ELR (cell line): ENCODE measurements at regions not wholly inside any gene's neighbourhood (a gene's known extent, or its start where the extent isn't known, plus 50 kb on each side); places are given as distances from the start of the nearest gene placed in this dataset.
"Not testable (repeated sequence)": the region's sequence is repeated elsewhere in the genome, so short reads cannot be mapped to it uniquely, and the experiment has no call there.

Source experiments
- DNase-seq: peaks from one replicate; pipeline ENCODE4 v3.0.0-alpha.2; 2015; ENCODE audit warnings: low read depth

DNA sequence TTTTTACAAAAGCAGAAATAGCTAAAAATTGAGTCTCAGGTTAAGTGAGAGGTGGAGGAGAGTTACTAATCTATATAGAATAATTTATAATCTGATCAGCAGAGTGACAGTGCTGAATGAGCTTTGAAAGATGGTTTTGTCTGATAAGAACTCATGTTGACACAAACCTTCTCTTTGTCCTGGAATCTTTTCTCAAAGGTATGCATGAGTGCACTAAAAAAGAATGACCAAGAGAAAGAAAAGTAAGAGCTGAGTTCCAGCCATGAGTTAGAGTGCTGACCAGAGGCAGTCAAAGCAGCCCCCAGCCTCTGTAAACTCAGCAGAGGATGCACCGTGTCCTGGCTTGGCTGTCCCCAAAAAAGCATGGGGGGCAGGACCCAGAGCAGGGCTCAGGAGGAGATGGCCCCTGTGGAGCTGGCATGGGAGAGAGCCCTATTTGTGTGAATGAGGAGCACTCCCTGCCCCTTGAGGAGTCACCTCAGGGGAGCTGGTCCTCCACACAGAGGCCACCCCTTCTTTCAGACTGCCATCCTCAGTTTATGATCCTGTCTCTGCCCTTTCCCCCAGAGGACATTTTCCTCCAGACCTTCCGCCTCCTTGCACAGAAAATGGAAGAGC is 129.8 kb downstream of the SEC23A start:
- no peak for DNase-seq

- no peak for DNase-seq
These were observed 130.5 kb downstream of the SEC23A start for GRCh38 chr14:38972511-38972910.

DNA sequence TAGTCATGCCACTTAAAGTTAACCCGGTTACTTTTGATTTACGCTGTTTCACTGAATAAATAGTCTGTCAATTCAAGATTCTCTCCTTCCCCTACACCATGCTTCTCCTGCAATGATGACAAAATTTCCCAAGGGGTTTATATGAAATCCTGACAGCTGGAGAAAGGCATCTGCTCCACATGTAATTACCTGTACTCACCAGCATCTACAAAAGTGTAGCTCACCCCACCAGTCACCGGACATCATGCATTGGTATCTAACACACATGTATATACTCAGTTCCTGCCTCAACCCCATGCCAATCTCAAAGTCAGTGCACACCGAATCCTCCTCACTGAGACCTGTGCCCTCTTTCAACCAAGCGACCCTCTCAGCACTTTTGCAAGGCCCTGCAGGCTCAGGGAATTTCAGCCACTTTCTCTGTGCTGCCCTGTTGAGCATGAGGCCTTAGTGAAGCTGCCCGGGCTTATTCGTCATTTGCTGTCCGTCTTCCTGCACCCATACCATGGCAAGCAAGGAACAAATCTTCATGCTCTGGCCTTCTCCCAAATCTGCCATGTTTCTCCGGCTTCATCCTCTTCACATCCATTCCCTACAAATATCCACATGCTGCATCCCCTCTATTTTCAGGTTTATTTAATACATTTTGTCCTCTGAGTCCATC is 131.6 kb downstream of the SEC23A start:
- no peak for DNase-seq

GRCh38 chr14:38964630-38965029 is 138.4 kb downstream of the SEC23A start:
- peak; percentile 15 for DNase-seq

- no peak for DNase-seq
These were observed 142.0 kb downstream of the SEC23A start for GRCh38 chr14:38960946-38961531.

- no peak for DNase-seq
These were observed 144.0 kb downstream of the SEC23A start for GRCh38 chr14:38959021-38959420.

DNA sequence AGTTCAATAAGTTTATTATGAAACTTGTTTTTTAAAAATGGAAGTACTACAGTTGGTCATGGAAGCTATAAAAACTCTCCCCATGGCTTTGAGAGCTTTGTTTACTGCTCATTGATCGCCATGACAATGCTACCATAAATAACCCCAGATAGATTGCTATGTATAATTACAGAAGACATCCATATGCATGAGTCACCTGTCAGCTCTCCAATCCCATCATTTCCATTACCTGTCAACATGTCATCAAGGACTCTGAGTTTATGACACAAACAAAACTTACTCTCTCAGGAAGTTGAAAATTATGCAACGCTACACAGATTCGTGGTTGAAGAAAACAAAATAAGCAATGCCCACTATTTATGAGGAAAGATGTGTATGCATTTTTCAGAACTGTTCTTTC is 144.4 kb downstream of the SEC23A start:
- no peak for DNase-seq

DNA sequence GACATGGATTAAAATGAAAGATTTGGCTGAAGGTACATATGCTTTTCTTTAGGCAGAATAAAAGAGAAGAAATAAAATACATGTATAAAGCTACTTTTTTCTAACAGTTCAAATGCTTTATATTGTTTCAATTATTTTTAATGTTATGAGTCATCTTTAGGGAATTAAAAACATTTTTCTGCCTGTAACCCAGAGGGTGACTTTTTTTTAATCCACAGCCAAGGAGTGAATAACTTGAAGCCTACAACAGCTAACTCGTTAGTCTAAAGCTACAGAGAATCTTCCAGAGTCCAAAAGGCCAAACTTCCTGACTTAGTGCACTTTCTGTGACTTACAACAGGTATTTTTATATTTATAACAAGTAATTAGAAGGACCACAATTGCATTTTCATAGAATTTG is 151.6 kb downstream of the SEC23A start:
- peak; percentile 27 for DNase-seq

DNA sequence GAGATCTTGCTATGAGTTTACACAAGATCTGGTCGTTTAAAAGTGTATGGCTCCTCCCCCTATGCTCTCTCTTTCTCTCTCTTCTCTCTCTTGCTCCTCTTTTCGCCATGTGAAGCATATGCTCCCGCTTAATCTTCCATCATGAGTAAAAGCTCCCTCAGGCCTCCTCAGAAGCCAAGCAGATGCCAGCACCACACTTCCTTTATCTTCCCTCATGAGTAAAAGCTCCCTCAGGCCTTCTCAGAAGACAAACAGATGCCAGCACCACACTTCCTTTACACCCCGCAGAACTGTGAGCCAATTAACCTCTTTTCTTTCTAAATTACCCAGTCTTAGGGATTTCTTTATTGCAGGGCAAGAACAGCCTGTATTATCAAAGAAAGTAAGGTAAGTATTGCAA is 152.4 kb downstream of the SEC23A start:
- DNase-seq, result no peak

GRCh38 chr14:38948576-38948975 is 154.5 kb downstream of the SEC23A start:
- DNase-seq, result no peak

DNA sequence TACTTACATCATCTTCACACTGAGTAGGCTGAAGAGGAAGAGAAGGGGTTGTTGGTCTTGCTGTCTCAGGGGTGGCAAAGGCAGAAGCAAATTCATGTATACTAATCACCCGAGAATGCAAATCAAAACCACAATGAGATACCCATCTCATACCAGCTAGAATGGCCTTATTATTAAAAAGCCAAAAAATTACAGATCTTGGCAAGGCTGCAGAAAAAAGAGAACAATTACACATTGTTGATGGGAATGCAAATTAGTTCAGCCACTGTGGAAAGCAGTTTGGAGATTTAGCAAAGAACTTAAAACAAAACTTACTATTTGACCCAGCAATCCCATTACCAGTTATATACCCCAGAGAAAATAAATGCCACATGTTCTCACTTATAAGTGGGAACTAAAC is 154.9 kb downstream of the SEC23A start:
- peak; percentile 18 for DNase-seq

GRCh38 chr14:38947343-38947742 is 155.7 kb downstream of the SEC23A start:
- DNase-seq, result no peak

- no peak for DNase-seq
These were observed 158.3 kb downstream of the SEC23A start for GRCh38 chr14:38944691-38945090.

DNA sequence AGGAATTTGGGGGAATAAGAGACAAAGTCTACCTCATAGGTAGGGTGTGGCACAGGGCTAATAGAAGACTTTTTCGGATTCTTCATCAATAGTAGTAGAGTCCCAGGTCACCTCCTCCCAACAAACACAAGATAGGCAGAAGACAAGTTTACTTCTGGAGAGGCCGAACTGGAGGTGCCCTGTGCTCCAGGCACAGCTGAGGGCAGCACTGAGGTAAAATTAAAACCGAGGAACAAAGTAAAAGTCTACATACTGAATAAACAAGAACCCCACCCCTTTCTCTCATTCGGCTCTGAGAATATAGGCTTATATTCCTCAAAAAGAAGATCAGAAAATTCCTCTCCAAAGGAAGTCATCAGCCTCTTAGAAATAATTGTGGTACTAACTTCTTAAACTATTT is 161.5 kb downstream of the SEC23A start:
- DNase-seq, result no peak

DNA sequence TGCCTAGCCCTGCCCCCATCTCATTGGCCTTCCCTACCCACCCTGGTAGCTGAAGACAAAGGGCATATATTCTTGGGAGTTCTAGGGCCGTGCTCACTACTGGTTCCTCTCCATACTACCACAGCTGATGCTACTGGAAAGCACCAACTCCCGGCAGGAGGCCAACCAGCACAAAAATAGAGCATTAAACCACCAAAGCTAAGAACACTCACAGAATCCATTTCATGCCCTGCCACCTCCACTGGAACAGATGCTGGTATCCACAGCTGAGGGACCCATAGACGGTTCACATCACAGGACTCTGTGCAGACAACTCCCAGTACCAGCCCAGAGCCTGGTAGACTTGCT is 170.4 kb downstream of the SEC23A start:
- DNase-seq, result not testable (repeated sequence)

DNA sequence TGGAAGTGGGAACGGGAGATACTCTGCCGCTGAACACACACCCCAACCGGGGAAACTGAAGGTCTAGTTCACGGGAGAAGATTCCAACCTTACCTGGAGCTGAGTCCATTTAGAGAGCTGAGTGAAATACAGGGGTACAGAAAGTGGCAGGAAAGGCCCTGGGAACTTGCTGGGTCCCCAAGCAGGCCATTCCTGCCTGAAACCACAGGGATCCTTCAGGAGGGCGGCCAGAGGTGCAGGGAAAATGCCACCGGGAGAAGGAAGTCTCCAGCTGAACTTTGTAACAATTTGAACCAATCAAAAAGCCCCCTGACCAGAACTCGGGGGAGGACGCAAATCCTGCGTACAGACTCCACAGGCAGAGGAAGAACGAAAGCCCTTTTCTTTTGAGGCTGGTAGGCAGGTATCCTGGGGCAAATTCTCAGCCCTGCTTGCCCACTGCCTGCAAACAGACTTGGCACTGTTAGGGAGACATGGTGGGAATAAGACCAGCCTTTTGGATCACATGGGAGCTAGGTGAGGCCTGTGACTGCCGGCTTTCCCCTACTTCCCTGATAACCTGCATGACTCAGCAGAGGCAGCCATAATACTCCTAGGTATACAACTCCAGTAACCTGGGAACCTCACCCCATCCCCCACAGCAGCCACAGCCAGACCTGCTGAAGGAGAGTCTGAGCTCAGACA is 170.9 kb downstream of the SEC23A start:
- DNase-seq, result no peak

GRCh38 chr14:38930898-38931297 is 172.1 kb downstream of the SEC23A start:
- no peak for DNase-seq

DNA sequence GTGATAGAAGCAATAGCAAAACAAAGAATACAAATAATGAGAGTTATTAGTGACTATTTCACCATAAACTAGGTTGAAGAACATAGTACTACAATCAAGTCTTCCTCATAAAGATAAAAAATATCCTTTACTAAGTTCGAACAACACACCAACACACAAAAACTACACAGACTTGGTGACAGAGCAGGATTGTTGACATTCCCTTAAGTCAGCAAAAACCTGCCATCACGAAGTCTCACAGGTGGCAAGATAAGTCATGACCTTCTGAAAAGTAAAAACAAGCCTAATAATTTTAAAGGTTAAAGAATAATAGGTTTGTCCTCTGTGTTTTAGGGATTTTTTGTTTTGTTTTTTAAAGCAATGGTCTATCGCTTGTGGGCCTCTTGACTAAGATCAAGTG is 173.0 kb downstream of the SEC23A start:
- DNase-seq, result no peak

- no peak for DNase-seq
These were observed 173.6 kb downstream of the SEC23A start for GRCh38 chr14:38929416-38929815.

GRCh38 chr14:38921893-38922292 is 181.1 kb downstream of the SEC23A start:
- not testable (repeated sequence) for DNase-seq

- no peak for DNase-seq
These were observed 187.9 kb downstream of the SEC23A start for GRCh38 chr14:38915125-38915524.

- DNase-seq, result no peak
These were observed 192.9 kb downstream of the SEC23A start for GRCh38 chr14:38910092-38910491.

- no peak for DNase-seq
These were observed 198.1 kb downstream of the SEC23A start for GRCh38 chr14:38904959-38905358.
